ENCODE measurements at regions not wholly inside any gene's neighbourhood (a gene's known extent, or its start where the extent isn't known, plus 50 kb on each side); places are given as distances from the start of the nearest gene placed in this dataset.

DNA sequence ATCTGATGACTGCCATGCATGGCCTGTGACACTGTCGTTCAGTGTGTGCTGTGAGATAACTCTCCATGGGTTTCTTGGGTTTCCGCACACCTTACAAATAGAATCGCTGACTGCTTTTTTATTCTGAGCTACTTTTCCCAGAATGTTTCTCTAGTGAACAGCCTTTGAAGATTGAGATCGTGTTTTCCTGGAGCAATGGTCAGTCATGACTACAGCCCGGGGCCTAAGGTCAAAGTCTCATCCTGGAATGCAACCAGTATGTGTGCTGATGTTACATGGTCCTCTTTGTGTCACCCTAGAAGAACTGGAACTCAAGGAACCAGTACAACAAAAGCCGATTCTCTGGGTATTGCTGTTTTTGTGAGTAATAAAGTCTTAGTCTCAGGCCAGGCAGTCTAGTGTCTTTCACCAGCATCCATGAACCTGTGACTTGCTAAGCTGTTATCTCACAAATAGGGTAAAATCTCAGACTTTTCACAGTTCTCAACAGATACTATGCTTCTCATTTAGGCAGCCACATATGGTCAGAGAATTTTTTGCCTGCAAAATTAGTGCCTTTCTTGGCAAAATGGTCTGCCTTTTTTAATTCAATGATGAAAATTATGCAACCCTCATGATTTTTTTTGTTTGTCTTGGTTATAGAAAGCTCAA lies 124.9 kb upstream of the PIEZO2 start (continued):
- TF ChIP-seq, protein P1, sequence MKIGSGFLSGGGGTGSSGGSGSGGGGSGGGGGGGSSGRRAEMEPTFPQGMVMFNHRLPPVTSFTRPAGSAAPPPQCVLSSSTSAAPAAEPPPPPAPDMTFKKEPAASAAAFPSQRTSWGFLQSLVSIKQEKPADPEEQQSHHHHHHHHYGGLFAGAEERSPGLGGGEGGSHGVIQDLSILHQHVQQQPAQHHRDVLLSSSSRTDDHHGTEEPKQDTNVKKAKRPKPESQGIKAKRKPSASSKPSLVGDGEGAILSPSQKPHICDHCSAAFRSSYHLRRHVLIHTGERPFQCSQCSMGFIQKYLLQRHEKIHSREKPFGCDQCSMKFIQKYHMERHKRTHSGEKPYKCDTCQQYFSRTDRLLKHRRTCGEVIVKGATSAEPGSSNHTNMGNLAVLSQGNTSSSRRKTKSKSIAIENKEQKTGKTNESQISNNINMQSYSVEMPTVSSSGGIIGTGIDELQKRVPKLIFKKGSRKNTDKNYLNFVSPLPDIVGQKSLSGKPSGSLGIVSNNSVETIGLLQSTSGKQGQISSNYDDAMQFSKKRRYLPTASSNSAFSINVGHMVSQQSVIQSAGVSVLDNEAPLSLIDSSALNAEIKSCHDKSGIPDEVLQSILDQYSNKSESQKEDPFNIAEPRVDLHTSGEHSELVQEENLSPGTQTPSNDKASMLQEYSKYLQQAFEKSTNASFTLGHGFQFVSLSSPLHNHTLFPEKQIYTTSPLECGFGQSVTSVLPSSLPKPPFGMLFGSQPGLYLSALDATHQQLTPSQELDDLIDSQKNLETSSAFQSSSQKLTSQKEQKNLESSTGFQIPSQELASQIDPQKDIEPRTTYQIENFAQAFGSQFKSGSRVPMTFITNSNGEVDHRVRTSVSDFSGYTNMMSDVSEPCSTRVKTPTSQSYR (CRISPR knock-in tag; IDR thresholded peaks at IDR 0.05; ENCODE audit: borderline replicate concordance), result peak; percentile 39; the same call in 1 of the 2 replicates
- TF ChIP-seq, protein P2, sequence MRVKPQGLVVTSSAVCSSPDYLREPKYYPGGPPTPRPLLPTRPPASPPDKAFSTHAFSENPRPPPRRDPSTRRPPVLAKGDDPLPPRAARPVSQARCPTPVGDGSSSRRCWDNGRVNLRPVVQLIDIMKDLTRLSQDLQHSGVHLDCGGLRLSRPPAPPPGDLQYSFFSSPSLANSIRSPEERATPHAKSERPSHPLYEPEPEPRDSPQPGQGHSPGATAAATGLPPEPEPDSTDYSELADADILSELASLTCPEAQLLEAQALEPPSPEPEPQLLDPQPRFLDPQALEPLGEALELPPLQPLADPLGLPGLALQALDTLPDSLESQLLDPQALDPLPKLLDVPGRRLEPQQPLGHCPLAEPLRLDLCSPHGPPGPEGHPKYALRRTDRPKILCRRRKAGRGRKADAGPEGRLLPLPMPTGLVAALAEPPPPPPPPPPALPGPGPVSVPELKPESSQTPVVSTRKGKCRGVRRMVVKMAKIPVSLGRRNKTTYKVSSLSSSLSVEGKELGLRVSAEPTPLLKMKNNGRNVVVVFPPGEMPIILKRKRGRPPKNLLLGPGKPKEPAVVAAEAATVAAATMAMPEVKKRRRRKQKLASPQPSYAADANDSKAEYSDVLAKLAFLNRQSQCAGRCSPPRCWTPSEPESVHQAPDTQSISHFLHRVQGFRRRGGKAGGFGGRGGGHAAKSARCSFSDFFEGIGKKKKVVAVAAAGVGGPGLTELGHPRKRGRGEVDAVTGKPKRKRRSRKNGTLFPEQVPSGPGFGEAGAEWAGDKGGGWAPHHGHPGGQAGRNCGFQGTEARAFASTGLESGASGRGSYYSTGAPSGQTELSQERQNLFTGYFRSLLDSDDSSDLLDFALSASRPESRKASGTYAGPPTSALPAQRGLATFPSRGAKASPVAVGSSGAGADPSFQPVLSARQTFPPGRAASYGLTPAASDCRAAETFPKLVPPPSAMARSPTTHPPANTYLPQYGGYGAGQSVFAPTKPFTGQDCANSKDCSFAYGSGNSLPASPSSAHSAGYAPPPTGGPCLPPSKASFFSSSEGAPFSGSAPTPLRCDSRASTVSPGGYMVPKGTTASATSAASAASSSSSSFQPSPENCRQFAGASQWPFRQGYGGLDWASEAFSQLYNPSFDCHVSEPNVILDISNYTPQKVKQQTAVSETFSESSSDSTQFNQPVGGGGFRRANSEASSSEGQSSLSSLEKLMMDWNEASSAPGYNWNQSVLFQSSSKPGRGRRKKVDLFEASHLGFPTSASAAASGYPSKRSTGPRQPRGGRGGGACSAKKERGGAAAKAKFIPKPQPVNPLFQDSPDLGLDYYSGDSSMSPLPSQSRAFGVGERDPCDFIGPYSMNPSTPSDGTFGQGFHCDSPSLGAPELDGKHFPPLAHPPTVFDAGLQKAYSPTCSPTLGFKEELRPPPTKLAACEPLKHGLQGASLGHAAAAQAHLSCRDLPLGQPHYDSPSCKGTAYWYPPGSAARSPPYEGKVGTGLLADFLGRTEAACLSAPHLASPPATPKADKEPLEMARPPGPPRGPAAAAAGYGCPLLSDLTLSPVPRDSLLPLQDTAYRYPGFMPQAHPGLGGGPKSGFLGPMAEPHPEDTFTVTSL (CRISPR knock-in tag; IDR thresholded peaks at IDR 0.05; ENCODE audit: borderline replicate concordance), result peak; percentile 90
- TF ChIP-seq ZNF143 (CRISPR knock-in tag; IDR thresholded peaks at IDR 0.05) (no peak), RELA (CRISPR knock-in tag; IDR thresholded peaks at IDR 0.05) (no peak), ZNF678 (CRISPR knock-in tag; IDR thresholded peaks at IDR 0.05) (no peak), BRD4 (CRISPR knock-in tag; IDR thresholded peaks at IDR 0.05) (no peak), ZNF660 (CRISPR knock-in tag; IDR thresholded peaks at IDR 0.05; ENCODE audit: borderline replicate concordance, low read depth) (no peak), CEBPG (CRISPR knock-in tag; IDR thresholded peaks at IDR 0.05) (peak; percentile 46; the same call in 1 of the 2 replicates), ELF3 (CRISPR knock-in tag; IDR thresholded peaks at IDR 0.05) (peak; percentile 70; the same call in 1 of the 2 replicates), ZSCAN30 (CRISPR knock-in tag; IDR thresholded peaks at IDR 0.05) (no peak), RXRA (CRISPR knock-in tag; IDR thresholded peaks at IDR 0.05) (peak; percentile 42; the same call in 1 of the 2 replicates), KDM3A (CRISPR knock-in tag; IDR thresholded peaks at IDR 0.05; ENCODE audit: low read depth) (peak; percentile 26; the same call in 1 of the 2 replicates), ZNF619 (CRISPR knock-in tag; IDR thresholded peaks at IDR 0.05) (no peak), RARA (CRISPR knock-in tag; IDR thresholded peaks at IDR 0.05) (peak; percentile 87)
- TF ChIP-seq, protein P3, sequence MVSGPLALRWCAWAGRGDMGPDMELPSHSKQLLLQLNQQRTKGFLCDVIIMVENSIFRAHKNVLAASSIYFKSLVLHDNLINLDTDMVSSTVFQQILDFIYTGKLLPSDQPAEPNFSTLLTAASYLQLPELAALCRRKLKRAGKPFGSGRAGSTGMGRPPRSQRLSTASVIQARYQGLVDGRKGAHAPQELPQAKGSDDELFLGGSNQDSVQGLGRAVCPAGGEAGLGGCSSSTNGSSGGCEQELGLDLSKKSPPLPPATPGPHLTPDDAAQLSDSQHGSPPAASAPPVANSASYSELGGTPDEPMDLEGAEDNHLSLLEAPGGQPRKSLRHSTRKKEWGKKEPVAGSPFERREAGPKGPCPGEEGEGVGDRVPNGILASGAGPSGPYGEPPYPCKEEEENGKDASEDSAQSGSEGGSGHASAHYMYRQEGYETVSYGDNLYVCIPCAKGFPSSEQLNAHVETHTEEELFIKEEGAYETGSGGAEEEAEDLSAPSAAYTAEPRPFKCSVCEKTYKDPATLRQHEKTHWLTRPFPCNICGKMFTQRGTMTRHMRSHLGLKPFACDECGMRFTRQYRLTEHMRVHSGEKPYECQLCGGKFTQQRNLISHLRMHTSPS (CRISPR knock-in tag; IDR thresholded peaks at IDR 0.05; ENCODE audit: low read depth), result no peak
- TF ChIP-seq, protein P4, sequence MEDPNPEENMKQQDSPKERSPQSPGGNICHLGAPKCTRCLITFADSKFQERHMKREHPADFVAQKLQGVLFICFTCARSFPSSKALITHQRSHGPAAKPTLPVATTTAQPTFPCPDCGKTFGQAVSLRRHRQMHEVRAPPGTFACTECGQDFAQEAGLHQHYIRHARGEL (CRISPR knock-in tag; IDR thresholded peaks at IDR 0.05), result no peak
- TF ChIP-seq, protein P5, sequence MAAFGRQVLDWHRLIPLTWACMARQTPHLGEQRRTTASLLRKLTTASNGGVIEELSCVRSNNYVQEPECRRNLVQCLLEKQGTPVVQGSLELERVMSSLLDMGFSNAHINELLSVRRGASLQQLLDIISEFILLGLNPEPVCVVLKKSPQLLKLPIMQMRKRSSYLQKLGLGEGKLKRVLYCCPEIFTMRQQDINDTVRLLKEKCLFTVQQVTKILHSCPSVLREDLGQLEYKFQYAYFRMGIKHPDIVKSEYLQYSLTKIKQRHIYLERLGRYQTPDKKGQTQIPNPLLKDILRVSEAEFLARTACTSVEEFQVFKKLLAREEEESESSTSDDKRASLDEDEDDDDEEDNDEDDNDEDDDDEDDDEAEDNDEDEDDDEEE (CRISPR knock-in tag; IDR thresholded peaks at IDR 0.05), result no peak
